HepG2 (cell line): ENCODE measurements at regions not wholly inside any gene's neighbourhood (a gene's known extent, or its start where the extent isn't known, plus 50 kb on each side); places are given as distances from the start of the nearest gene placed in this dataset.

Experiments
- ATAC-seq: fragments of 200-7000 bp; cut with Tn5 transposase; 3 replicates; pipeline ENCODE4 v1.9.1; 2020; ENCODE audit warnings: mild to moderate bottlenecking, moderate library complexity
- BruUV-seq: library from RNA; stranded (reverse); fragments of 400-500 nt; replicated peaks from 2 replicates; lab custom pipeline; 2021; lab: Mats Ljungman, UMichigan
- CTCF ChIA-PET: fragments of 300-600 bp; formaldehyde crosslinking; extraction: SDS; loops from one replicate; lab custom pipeline; 2021; ENCODE audit warnings: low total read pairs, inconsistent platforms, low intra/inter-chr PET ratio; lab: Yijun Ruan, JAX
- POLR2A ChIA-PET: fragments of 350-600 bp; sonication (Branson Sonifier 250); formaldehyde crosslinking; loops from one replicate; lab custom pipeline; 2020; ENCODE audit warnings: antibody characterized with exemption, inconsistent platforms; lab: Yijun Ruan, JAX
- DNase-seq: peaks from one replicate; pipeline ENCODE4 v3.0.0-alpha.2; 2015; ENCODE audit warnings: low spot score
- FAIRE-seq: peaks from 3 replicates; lab custom pipeline; 2011; peaks lifted over from hg19 to GRCh38; lab: Jason Lieb, UNC
- H2AFZ ChIP-seq: one replicate; pipeline ENCODE4 v1.6.1; 2011; ENCODE audit warnings: low read length, inconsistent platforms
- H3K27ac ChIP-seq: fragments of 300-600 bp; 3 replicates; pipeline ENCODE4 v1.8.0; 2011; ENCODE audit warnings: mixed run types, mild to moderate bottlenecking, mixed read lengths, low read length, inconsistent platforms; ENCODE audit not compliant: insufficient read depth; ENCODE audit errors: extremely low read length
- H3K27me3 ChIP-seq, 2 experiments: fragments of 200-600 bp in 1 of 2; 2 replicates in 1 of 2; 3 replicates in 1 of 2; pipeline versions ENCODE4 v1.6.0 to v1.8.0; 2011; ENCODE audit warnings: low read length in 2 of 2, mild to moderate bottlenecking in 2 of 2, moderate library complexity in 2 of 2, inconsistent platforms in 1 of 2; ENCODE audit not compliant: insufficient read depth in 2 of 2, control insufficient read depth in 1 of 2
- H3K36me3 ChIP-seq, 2 experiments: fragments of 200-600 bp in 1 of 2; replicated peaks in 1 of 2; 2 replicates in 1 of 2; 3 replicates in 1 of 2; pipeline versions ENCODE4 v1.5.1 to v1.8.0; 2011; ENCODE audit warnings: low read length in 2 of 2, inconsistent platforms in 1 of 2; ENCODE audit not compliant: insufficient read depth in 2 of 2, control insufficient read depth in 1 of 2
- H3K4me1 ChIP-seq: 2 replicates; pipeline ENCODE4 v1.5.1; 2012; ENCODE audit warnings: low read length, inconsistent platforms; ENCODE audit not compliant: insufficient read depth
- H3K4me2 ChIP-seq: 2 replicates; pipeline ENCODE4 v1.6.0; 2011; ENCODE audit warnings: low read depth, low read length, inconsistent platforms
- H3K4me3 ChIP-seq, 3 experiments: fragments of 200-600 bp in 1 of 3; sonication (generic), shearing (Covaris generic) in 1 of 3; replicated peaks in 1 of 3; 2 replicates each; pipeline ENCODE4 v1.5.1; 2011 to 2016; ENCODE audit warnings: low read length in 3 of 3, inconsistent platforms in 2 of 3, low read depth in 2 of 3, mild to moderate bottlenecking in 2 of 3, control low read depth in 1 of 3, mixed read lengths in 1 of 3; ENCODE audit not compliant: insufficient read depth in 1 of 3
- H3K79me2 ChIP-seq: one replicate; pipeline ENCODE4 v1.6.1; 2011; ENCODE audit warnings: low read length, inconsistent platforms; ENCODE audit not compliant: insufficient read depth
- H3K9ac ChIP-seq: 2 replicates; pipeline ENCODE4 v1.6.0; 2011; ENCODE audit warnings: mild to moderate bottlenecking, low read depth, low read length, inconsistent platforms; ENCODE audit not compliant: insufficient read depth
- H3K9me3 ChIP-seq: 2 replicates; pipeline ENCODE4 v1.5.1; 2012; ENCODE audit warnings: mild to moderate bottlenecking, low read length
- H4K20me1 ChIP-seq: 2 replicates; pipeline ENCODE4 v1.6.0; 2011; ENCODE audit warnings: inconsistent platforms, mild to moderate bottlenecking, low read length, moderate library complexity; ENCODE audit not compliant: insufficient read depth
- DMAP1 ChIP-seq: IDR thresholded peaks from 2 replicates; pipeline ENCODE4 v1.6.1; 2016
- NRL ChIP-seq: sonication (generic); formaldehyde crosslinking; IDR thresholded peaks from 2 replicates; pipeline ENCODE4 v1.5.0; 2020; ENCODE audit warnings: missing genetic modification reagents, mild to moderate bottlenecking, moderate library complexity, borderline replicate concordance
- PTBP1 ChIP-seq: fragments of 200-400 bp; formaldehyde crosslinking; IDR thresholded peaks from 2 replicates; pipeline ENCODE4 v1.6.1; 2018; ENCODE audit warnings: low read length, low read depth; ENCODE audit not compliant: poor library complexity, severe bottlenecking
- RERE ChIP-seq: IDR thresholded peaks from 2 replicates; pipeline ENCODE4 v1.6.1; 2016; ENCODE audit warnings: low read depth, missing genetic modification reagents, missing compliant biosample characterization
- SPEN ChIP-seq: sonication (generic); formaldehyde crosslinking; IDR thresholded peaks from 2 replicates; pipeline ENCODE4 v1.5.1; 2020; ENCODE audit warnings: low read depth, mild to moderate bottlenecking, missing genetic modification reagents
- ZNF317 ChIP-seq: sonication (generic); formaldehyde crosslinking; IDR thresholded peaks from 2 replicates; pipeline ENCODE4 v1.5.0; 2020; ENCODE audit warnings: mild to moderate bottlenecking, missing genetic modification reagents
- WGBS: methylation state at CpG from one replicate; pipeline ENCODE4 v1.1.6; 2017; ENCODE audit warnings: low lambda C conversion rate; 5-methylcytosine and 5-hydroxymethylcytosine counted together
- in situ Hi-C: cut with HindIII; loops from 2 replicates; pipeline ENCODE4 v1.10.0; 2017; ENCODE audit warnings: low pct_unique_long_range_greater_than_20kb; ENCODE audit not compliant: extremely low pct_ligation_motif_present
- intact Hi-C: fragments of 100-400 bp; cut with micrococcal nuclease; formaldehyde crosslinking; loops from one replicate; pipeline ENCODE4 v1.10.0; 2022; ENCODE audit not compliant: unreplicated experiment

- no peak for TF ChIP-seq RERE (CRISPR knock-in tag)
These were observed 508.8 kb upstream of the CTNND2 start (continued) for GRCh38 chr5:12413075-12413474.

GRCh38 chr5:12399868-12400267 lies 495.6 kb upstream of the CTNND2 start:
- Histone ChIP-seq H3K27me3 (no peaks in the 10 kb centered on the region), H3K27ac (no peak overlapping the region), H3K9me3 (peaks cover 80% of the 10 kb centered on the region), H3K9ac (no peak overlapping the region), H2AFZ (no peak overlapping the region), H3K36me3 (no peaks in the 10 kb centered on the region), H3K79me2 (no peaks in the 10 kb centered on the region), H4K20me1 (no peaks in the 10 kb centered on the region), H3K4me3 (no peak overlapping the region), H3K4me1 (no peaks in the 10 kb centered on the region), H3K4me2 (no peak overlapping the region)
- no TSS peak for BruUV-seq
- ATAC-seq (no peak), DNase-seq (no peak), FAIRE-seq (no peak)
- TF ChIP-seq DMAP1 = no peak
- TF ChIP-seq NRL (CRISPR knock-in tag) = no peak
- TF ChIP-seq PTBP1 = no peak
- no peak for TF ChIP-seq SPEN
- TF ChIP-seq ZNF317 = no peak
- 0% methylated on average over 2 of the region's 2 CpGs for WGBS
- POLR2A ChIA-PET = no interaction called here
- CTCF ChIA-PET = no interaction called here
- intact Hi-C loops (no loop called here), in situ Hi-C loops (no loop called here)
